Transverse colon (tissue), 3 donors: ENCODE measurements at regions not wholly inside any gene's neighbourhood (a gene's known extent, or its start where the extent isn't known, plus 50 kb on each side); places are given as distances from the start of the nearest gene placed in this dataset.

ENCODE experiments used
- CTCF ChIP-seq, 5 experiments: fragments of 200-600 bp in 3 of 5; fragments of 450-650 bp in 2 of 5; sonication (generic) in 3 of 5; IDR thresholded peaks; 1 replicate in 2 of 5; 2 replicates in 3 of 5; pipeline ENCODE4 v1.5.1; 2016 to 2017; ENCODE audit warnings: antibody characterized with exemption in 5 of 5, inconsistent platforms in 3 of 5, mild to moderate bottlenecking in 2 of 5, moderate library complexity in 1 of 5
- EP300 ChIP-seq: sonication (generic); formaldehyde crosslinking; IDR thresholded peaks from one replicate; pipeline ENCODE4 v1.6.1; 2017; ENCODE audit warnings: antibody characterized with exemption, low read depth

- no peak for TF ChIP-seq CTCF (IDR thresholded peaks at IDR 0.05)
- no peak for TF ChIP-seq EP300
Observed at GRCh38 chr11:60631944-60632343, 67.5 kb upstream of the MS4A8 start.
